Right ventricle myocardium superior (tissue), 1 donor: ENCODE measurements at regions not wholly inside any gene's neighbourhood (a gene's known extent, or its start where the extent isn't known, plus 50 kb on each side); places are given as distances from the start of the nearest gene placed in this dataset.
"Not testable (repeated sequence)": the region's sequence is repeated elsewhere in the genome, so short reads cannot be mapped to it uniquely, and the experiment has no call there.

Source experiments
- ATAC-seq: fragments of 200-7000 bp; cut with Tn5 transposase; one replicate; pipeline ENCODE4 v1.9.1; 2020; ENCODE audit warnings: mild to moderate bottlenecking; ENCODE audit not compliant: poor library complexity
- DNase-seq: peaks from one replicate; pipeline ENCODE4 v3.0.0-alpha.2; 2020
- intact Hi-C: fragments of 100-400 bp; cut with DNase I; formaldehyde crosslinking; loops from one replicate; pipeline ENCODE4 v1.11.2; 2022
- donor health status: DM: no; HTN: yes; CAD: no; lungs with severe emphysema.

- intact Hi-C loops = no loop called here
- no peak for ATAC-seq
- DNase-seq = no peak
These were observed 579.3 kb upstream of the GRM7 start for GRCh38 chr3:6281662-6282061.

DNA sequence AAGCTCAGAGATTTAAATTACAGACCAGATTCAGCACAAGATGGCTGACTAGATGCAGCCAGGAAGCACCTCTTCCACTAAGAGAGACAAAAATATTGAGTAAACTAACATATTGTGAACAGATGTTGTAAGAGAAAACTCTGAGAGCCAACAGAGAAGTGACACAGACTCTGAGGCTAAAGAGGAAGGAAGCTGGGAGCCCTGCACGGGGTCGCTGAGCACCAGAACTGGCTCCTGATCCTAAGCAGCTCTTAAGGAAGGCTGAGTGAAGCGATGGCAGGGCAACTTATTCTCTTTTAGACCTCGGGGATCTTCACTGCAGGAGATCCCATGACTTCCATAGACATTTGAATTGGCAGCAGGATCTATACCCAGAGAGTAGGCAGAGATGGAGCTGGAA, 578.0 kb upstream of the GRM7 start:
- no peak for ATAC-seq
- no peak for DNase-seq
- intact Hi-C loops = no loop called here

GRCh38 chr3:6287088-6287875, 573.6 kb upstream of the GRM7 start:
- no peak for DNase-seq
- peak; percentile 27 for ATAC-seq
- intact Hi-C loops = no loop called here

DNA sequence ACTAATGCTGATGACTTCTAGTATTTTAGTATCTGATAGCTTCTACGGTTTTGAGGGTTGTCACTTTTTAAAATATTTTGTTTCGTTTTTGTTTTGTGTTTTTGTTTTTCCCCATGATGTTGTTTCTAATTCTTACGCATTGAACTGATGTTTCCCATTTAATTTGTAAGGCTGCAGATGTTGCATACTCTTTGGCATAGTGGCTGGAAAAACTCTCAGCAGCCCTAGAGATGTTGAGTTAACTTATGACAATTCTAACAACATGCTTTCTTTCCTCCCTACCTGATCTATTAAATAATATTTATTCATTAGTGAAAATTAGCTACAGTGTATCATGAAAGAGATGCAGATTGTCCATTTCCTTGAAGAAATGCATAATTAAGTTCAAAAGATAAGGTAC, 559.3 kb upstream of the GRM7 start:
- ATAC-seq (no peak), DNase-seq (no peak)
- intact Hi-C loops = no loop called here

- DNase-seq (no peak), ATAC-seq (no peak)
- intact Hi-C loops = no loop called here
These were observed 545.0 kb upstream of the GRM7 start for GRCh38 chr3:6315906-6316305.

- no peak for ATAC-seq
- intact Hi-C loops = no loop called here
These were observed 538.9 kb upstream of the GRM7 start for GRCh38 chr3:6321999-6322398.

GRCh38 chr3:6326771-6327170, 534.1 kb upstream of the GRM7 start:
- ATAC-seq (no peak), DNase-seq (no peak)
- intact Hi-C loops = no loop called here

More at GRCh38 chr3:6321999-6322398, 538.9 kb upstream of the GRM7 start:
- DNase-seq = no peak

- ATAC-seq, DNase-seq, intact Hi-C loops: not testable (repeated sequence)
These were observed 520.0 kb upstream of the GRM7 start for GRCh38 chr3:6340980-6341325.

DNA sequence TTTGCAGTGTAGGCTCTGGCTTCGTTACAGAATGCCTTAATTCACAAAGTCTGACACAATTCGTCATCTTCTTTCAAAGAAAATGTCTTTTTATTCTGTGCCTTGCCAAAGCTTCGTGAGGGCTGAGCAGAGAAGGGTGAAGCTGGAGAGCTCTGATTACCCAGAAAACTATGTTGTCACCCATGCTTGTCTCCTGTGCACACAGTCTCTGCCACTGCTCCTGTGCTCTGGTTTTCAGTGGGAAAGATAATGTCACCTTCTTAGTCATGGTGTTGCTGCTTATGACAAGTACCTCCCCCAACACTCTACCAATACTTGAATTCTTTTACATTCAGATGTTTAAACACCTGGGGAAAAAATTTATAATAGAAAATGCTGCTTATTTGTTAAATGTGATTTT, 509.2 kb upstream of the GRM7 start:
- intact Hi-C loops = no loop called here
- ATAC-seq (no peak), DNase-seq (no peak)

- ATAC-seq = no peak
- no peak for DNase-seq
- intact Hi-C loops = no loop called here
These were observed 506.3 kb upstream of the GRM7 start for GRCh38 chr3:6354653-6355052.

- no peak for ATAC-seq
- no peak for DNase-seq
- intact Hi-C loops = no loop called here
These were observed 498.5 kb upstream of the GRM7 start for GRCh38 chr3:6362406-6362805.

DNA sequence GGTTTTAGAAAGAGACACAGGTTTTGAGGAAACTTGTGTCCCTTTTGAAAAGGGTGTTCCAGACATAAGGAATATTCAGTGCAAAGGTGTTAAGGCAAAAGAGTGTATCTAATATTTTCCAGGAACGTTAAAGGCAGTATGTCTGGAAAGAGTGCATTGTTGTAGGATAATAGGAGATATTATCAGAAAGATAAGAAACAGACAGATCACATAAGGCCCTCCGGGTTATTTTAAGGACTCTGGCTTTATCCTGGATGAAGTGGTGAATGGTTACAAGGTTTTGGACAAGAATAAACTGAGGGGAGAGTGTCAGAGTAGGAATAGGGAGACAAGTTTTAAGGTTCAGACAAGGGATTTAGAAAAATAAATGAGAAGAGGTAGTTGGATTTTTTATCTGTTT, 493.7 kb upstream of the GRM7 start:
- intact Hi-C loops = no loop called here
- no peak for ATAC-seq
- no peak for DNase-seq

DNA sequence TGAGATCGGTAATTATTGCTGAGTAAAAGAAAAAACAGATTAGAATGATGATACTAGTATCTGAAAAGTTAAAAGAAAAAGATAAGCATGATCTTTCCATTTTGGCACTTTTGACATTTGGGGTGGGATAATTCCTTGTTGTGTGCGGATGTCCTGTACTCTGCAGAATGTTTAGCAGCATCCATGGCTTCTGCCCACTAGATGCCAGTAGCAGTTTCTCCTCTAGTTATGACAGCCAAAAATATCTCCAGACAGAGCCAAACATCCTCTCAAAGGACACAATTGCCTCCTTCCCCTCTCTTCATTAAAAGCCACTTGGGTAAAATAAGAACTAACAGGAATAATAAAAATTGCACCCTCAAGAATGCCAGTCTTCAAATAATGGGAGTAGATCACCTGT, 468.8 kb upstream of the GRM7 start:
- no peak for ATAC-seq
- intact Hi-C loops = loop anchor here (5.0 kb wide), 1 partner anchor 405 kb away; no protein-coding TSS in a partner anchor
- no peak for DNase-seq

DNA sequence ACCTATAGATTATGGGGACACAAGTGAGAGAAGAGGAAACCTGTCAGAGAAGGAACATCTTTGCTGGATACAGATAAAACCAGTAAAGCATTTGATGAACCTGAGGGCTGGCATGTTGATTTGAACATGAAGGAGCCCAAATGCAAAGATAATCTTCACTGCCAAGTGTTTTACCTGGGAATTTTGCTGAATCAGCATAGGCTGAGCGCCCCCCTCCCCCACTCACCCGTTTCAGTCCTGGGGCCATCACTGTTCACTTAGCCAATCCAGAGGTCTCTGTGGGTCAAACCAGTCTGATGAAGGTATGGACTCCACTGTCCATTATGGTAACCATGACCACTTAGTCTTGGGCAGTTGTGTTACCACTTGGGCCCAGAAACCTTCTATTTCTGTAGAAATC, 466.0 kb upstream of the GRM7 start:
- DNase-seq (no peak), ATAC-seq (no peak)
- intact Hi-C loops = loop anchor here (5.0 kb wide), 1 partner anchor 402 kb away; no protein-coding TSS in a partner anchor

- ATAC-seq = no peak
- DNase-seq = no peak
- intact Hi-C loops = no loop called here
These were observed 464.3 kb upstream of the GRM7 start for GRCh38 chr3:6396631-6397030.

GRCh38 chr3:6402666-6403065, 458.2 kb upstream of the GRM7 start:
- DNase-seq, intact Hi-C loops, ATAC-seq: not testable (repeated sequence)

- ATAC-seq, intact Hi-C loops, DNase-seq: not testable (repeated sequence)
These were observed 454.0 kb upstream of the GRM7 start for GRCh38 chr3:6406923-6407322.

GRCh38 chr3:6416049-6416661, 444.8 kb upstream of the GRM7 start:
- ATAC-seq (no peak), DNase-seq (no peak)
- intact Hi-C loops = no loop called here

DNA sequence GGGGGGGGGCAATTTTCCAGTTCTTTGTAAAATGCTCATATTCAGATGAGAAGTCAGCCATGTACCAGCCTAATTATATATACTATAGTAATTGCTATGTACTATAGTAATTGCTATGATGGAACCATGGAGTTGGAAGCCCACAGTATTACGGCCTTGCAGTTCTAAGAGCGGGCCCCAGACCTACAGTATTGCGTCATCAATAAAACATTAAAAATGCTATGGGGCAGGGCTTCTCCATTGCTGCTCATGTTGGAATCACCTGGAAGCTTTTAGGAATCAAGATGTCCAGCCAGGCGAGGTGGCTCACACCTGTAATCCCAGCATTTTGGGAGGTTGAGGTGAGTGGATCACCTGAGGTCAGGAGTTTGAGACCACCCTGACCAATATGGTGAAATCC, 443.7 kb upstream of the GRM7 start:
- intact Hi-C loops = no loop called here

DNA sequence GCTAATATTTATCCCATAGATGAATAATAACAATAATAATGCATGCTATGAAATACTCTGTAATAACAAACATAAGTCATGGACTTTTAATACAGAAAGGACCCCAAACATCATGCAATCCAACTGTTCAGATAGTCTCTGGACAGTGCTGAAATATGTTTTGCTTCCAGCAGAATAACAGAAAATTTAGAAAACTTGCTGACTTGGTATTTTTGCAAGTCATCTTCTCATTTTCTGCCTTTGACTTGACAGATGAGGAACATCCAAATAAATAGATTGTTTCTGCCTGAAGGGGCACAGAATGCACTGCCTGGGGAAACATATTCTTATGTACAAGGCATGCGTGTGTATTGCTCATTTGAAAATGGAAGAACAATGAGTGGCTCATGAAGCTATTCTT, 442.4 kb upstream of the GRM7 start:
- no peak for DNase-seq
- intact Hi-C loops = no loop called here
- ATAC-seq = no peak

More for the DNA sequence above, 443.7 kb upstream of the GRM7 start:
- DNase-seq (no peak), ATAC-seq (no peak)
